Type B pancreatic cell (in vitro differentiated cells): ENCODE measurements at regions not wholly inside any gene's neighbourhood (a gene's known extent, or its start where the extent isn't known, plus 50 kb on each side); places are given as distances from the start of the nearest gene placed in this dataset.

Source experiments
- DNase-seq: peaks from one replicate; pipeline ENCODE4 v3.0.0; 2021; ENCODE audit warnings: mixed read lengths; ENCODE audit not compliant: unreplicated experiment; ENCODE audit errors: extremely low spot score
- H3K27ac Mint-ChIP-seq: 2 replicates; pipeline ENCODE4 v1.8.0; 2021; ENCODE audit warnings: mild to moderate bottlenecking, mixed read lengths
- H3K27me3 Mint-ChIP-seq: 2 replicates; pipeline ENCODE4 v1.8.0; 2021; ENCODE audit warnings: mixed read lengths
- H3K36me3 Mint-ChIP-seq: 2 replicates; pipeline ENCODE4 v1.8.0; 2021; ENCODE audit warnings: mixed read lengths
- H3K4me1 Mint-ChIP-seq: one replicate; pipeline ENCODE4 v1.8.0; 2021; ENCODE audit warnings: mixed read lengths; ENCODE audit not compliant: unreplicated experiment
- H3K4me3 Mint-ChIP-seq: 2 replicates; pipeline ENCODE4 v1.8.0; 2021; ENCODE audit warnings: mild to moderate bottlenecking, mixed read lengths
- H3K9me3 Mint-ChIP-seq: 2 replicates; pipeline ENCODE4 v1.8.0; 2021; ENCODE audit warnings: mixed read lengths
- CTCF ChIP-seq: fragments of 200-600 bp; sonication (generic); conservative IDR thresholded peaks from 2 replicates; pipeline ENCODE4 v1.5.0; 2021; ENCODE audit warnings: antibody characterized with exemption, mild to moderate bottlenecking

DNA sequence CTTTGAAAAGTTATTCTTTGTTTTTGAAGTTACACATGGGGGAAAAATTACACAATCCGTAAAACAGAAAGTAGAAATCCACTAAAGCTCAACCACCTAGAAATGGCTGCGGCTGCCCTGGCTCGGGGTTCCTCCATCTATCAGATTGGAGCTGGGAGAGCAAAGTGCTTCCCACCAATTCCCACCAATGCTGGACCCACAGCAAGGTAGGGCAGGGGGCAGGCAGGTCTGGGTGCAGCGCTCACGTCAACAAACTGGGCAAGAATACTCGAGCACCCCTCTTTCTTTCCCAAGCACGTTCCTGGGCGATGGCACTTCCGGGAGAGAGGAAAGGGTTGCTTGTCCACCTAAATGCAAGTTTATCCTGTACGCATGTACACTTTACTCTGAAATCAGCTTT, 217.6 kb downstream of the NDUFA10 start:
- H3K27me3 Mint-ChIP-seq, result peaks cover 15% of the 10 kb centered on the region
- DNase-seq, result peak; percentile 44

DNA sequence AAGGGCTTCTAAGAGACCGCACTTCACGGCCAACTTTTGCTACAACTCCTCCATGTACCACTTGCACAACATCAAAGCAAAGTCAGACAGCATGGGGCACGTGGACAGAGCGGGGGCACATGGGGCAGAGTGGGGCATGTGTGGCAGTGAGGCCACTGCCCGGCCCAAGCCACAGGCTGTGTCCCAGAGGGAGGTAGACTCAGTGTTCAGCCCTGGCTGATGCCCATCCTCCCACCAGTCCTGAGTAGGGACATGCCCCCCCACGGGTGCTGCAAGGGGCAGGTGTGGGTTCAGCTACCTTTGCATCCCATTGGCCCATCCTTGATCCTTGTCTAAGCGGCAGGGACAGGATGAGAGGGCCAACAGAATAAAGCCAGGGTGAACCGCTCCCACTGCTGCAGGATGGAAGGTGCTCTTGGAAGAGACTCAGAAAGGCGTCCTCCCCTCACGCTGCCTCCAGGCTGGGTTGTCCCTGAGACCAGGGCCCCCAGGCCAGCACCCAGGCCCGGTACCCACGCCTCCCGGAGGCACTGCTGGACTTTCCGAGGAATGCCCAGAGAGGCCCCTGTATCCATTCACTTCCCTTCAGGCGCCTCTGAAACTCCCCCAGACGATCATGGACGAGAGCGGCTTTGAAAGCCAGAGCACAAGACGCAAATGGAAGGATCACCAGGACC, 218.2 kb downstream of the NDUFA10 start:
- no peak overlapping the region for H3K4me3 Mint-ChIP-seq
- H3K36me3 Mint-ChIP-seq, result no peaks in the 10 kb centered on the region
- no peaks in the 10 kb centered on the region for H3K9me3 Mint-ChIP-seq
- no peak overlapping the region for H3K27ac Mint-ChIP-seq
- H3K4me1 Mint-ChIP-seq, result peaks cover 4% of the 10 kb centered on the region
- no peak for TF ChIP-seq CTCF
- H3K27me3 Mint-ChIP-seq, result peaks cover 15% of the 10 kb centered on the region
- DNase-seq, result peak; percentile 58

More for the DNA sequence above, 217.6 kb downstream of the NDUFA10 start:
- H3K36me3 Mint-ChIP-seq, result no peaks in the 10 kb centered on the region
- no peak for TF ChIP-seq CTCF
- no peaks in the 10 kb centered on the region for H3K4me1 Mint-ChIP-seq
- no peak overlapping the region for H3K27ac Mint-ChIP-seq
- no peaks in the 10 kb centered on the region for H3K9me3 Mint-ChIP-seq
- H3K4me3 Mint-ChIP-seq, result no peak overlapping the region

DNA sequence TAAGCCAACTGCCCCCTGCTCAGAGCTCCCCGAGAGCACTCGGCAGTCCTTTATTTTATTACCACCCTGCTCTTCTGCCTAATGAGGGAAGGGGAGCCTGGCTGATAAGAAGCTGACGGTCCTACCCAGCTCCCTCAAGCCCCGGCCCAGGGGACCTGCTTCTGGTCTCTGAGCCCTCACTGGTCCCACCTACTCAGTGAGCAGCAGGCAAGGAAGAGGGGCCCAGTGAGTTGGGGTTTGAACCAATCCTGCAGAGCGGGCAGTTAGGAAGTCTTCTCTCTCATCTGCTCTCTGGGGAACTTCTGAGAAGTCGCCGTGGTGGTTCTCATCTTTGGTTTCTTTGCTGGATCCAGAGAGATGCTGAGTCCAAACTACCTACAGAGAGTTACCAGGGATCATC, 218.9 kb downstream of the NDUFA10 start:
- Mint-ChIP-seq H3K27me3 (peaks cover 15% of the 10 kb centered on the region), H3K4me3 (no peak overlapping the region), H3K9me3 (no peaks in the 10 kb centered on the region), H3K36me3 (no peaks in the 10 kb centered on the region), H3K27ac (no peak overlapping the region), H3K4me1 (peaks cover 7% of the 10 kb centered on the region)
- DNase-seq, result peak; percentile 60
- TF ChIP-seq CTCF, result no peak

DNA sequence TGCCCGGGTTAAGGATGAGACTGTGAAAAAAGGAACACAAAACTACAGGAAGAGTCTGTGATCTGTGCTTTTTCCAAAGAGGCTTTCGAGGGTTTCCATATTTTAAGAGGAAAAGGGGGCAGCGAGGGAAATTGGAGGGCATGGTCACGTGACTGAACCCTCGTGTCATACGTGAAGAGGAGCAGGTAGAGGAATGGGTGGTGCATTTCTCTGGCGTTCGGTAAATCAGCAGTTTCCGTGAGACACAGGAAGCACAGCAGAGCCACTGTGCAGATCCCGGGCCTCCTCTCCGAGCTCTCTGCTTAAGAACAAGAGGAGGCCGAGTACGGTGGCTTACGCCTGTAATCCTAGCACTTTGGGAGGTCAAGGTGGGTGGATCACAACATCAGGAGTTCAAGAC, 219.7 kb downstream of the NDUFA10 start:
- peaks cover 2% of the 10 kb centered on the region for H3K9me3 Mint-ChIP-seq
- H3K36me3 Mint-ChIP-seq, result no peaks in the 10 kb centered on the region
- H3K27ac Mint-ChIP-seq, result no peak overlapping the region
- no peak overlapping the region for H3K4me3 Mint-ChIP-seq
- TF ChIP-seq CTCF, result no peak
- peaks cover 7% of the 10 kb centered on the region for H3K4me1 Mint-ChIP-seq
- H3K27me3 Mint-ChIP-seq, result peaks cover 10% of the 10 kb centered on the region
- no peak for DNase-seq

GRCh38 chr2:239805043-239805329, 220.2 kb downstream of the NDUFA10 start:
- Mint-ChIP-seq H3K4me1 (peaks cover 7% of the 10 kb centered on the region), H3K36me3 (no peaks in the 10 kb centered on the region), H3K9me3 (peaks cover 6% of the 10 kb centered on the region), H3K27me3 (peaks cover 10% of the 10 kb centered on the region), H3K4me3 (no peak overlapping the region), H3K27ac (no peak overlapping the region)
- peak; percentile 57 for DNase-seq
- no peak for TF ChIP-seq CTCF
